ENCODE measurements at regions not wholly inside any gene's neighbourhood (a gene's known extent, or its start where the extent isn't known, plus 50 kb on each side); places are given as distances from the start of the nearest gene placed in this dataset.

GRCh38 chrX:125894947-125895346 is 271.1 kb downstream of the DCAF12L2 start:
- no peak for TF ChIP-seq CTCF (IDR thresholded peaks at IDR 0.05; ENCODE audit: poor library complexity, severe bottlenecking)
- no peaks in the 10 kb centered on the region for H3K36me3 ChIP-seq (ENCODE audit: low read depth)
- ATAC-seq (ENCODE audit: low read depth) (no peak), DNase-seq (ENCODE audit: low spot score) (no peak)
- no peak overlapping the region for H3K27ac ChIP-seq (ENCODE audit: poor library complexity, severe bottlenecking)
- H3K4me3 ChIP-seq (ENCODE audit: severe bottlenecking), result no peak overlapping the region
- H3K9me3 ChIP-seq (ENCODE audit: severe bottlenecking), result no peaks in the 10 kb centered on the region
- no peaks in the 10 kb centered on the region for H3K27me3 ChIP-seq (ENCODE audit: insufficient read depth, poor library complexity, severe bottlenecking)
- no peaks in the 10 kb centered on the region for H3K4me1 ChIP-seq (ENCODE audit: insufficient read depth, poor library complexity, severe bottlenecking)

- H3K4me1 ChIP-seq (ENCODE audit: insufficient read depth, poor library complexity, severe bottlenecking), result no peaks in the 10 kb centered on the region
- ATAC-seq (ENCODE audit: low read depth) (no peak), DNase-seq (ENCODE audit: low spot score) (no peak)
- no peaks in the 10 kb centered on the region for H3K9me3 ChIP-seq (ENCODE audit: severe bottlenecking)
- TF ChIP-seq CTCF (IDR thresholded peaks at IDR 0.05; ENCODE audit: poor library complexity, severe bottlenecking), result no peak
- no peak overlapping the region for H3K4me3 ChIP-seq (ENCODE audit: severe bottlenecking)
- H3K27me3 ChIP-seq (ENCODE audit: insufficient read depth, poor library complexity, severe bottlenecking), result no peaks in the 10 kb centered on the region
- H3K27ac ChIP-seq (ENCODE audit: poor library complexity, severe bottlenecking), result no peak overlapping the region
- H3K36me3 ChIP-seq (ENCODE audit: low read depth), result no peaks in the 10 kb centered on the region
These were observed 270.6 kb downstream of the DCAF12L2 start for GRCh38 chrX:125895518-125895917.

GRCh38 chrX:125926295-125926694 is 239.8 kb downstream of the DCAF12L2 start:
- Histone ChIP-seq H3K9me3 (ENCODE audit: severe bottlenecking) (no peaks in the 10 kb centered on the region), H3K27me3 (ENCODE audit: insufficient read depth, poor library complexity, severe bottlenecking) (no peaks in the 10 kb centered on the region), H3K4me3 (ENCODE audit: severe bottlenecking) (no peak overlapping the region), H3K36me3 (ENCODE audit: low read depth) (no peaks in the 10 kb centered on the region), H3K4me1 (ENCODE audit: insufficient read depth, poor library complexity, severe bottlenecking) (no peaks in the 10 kb centered on the region), H3K27ac (ENCODE audit: poor library complexity, severe bottlenecking) (no peak overlapping the region)
- DNase-seq (ENCODE audit: low spot score), result no peak
- TF ChIP-seq CTCF (IDR thresholded peaks at IDR 0.05; ENCODE audit: poor library complexity, severe bottlenecking), result no peak
- ATAC-seq (ENCODE audit: low read depth), result no peak

GRCh38 chrX:125940985-125941384 is 225.1 kb downstream of the DCAF12L2 start:
- H3K27ac ChIP-seq (ENCODE audit: poor library complexity, severe bottlenecking), result no peak overlapping the region
- TF ChIP-seq CTCF (IDR thresholded peaks at IDR 0.05; ENCODE audit: poor library complexity, severe bottlenecking), result no peak
- no peaks in the 10 kb centered on the region for H3K4me1 ChIP-seq (ENCODE audit: insufficient read depth, poor library complexity, severe bottlenecking)
- ATAC-seq (ENCODE audit: low read depth), result no peak
- H3K27me3 ChIP-seq (ENCODE audit: insufficient read depth, poor library complexity, severe bottlenecking), result no peaks in the 10 kb centered on the region
- no peaks in the 10 kb centered on the region for H3K36me3 ChIP-seq (ENCODE audit: low read depth)
- H3K4me3 ChIP-seq (ENCODE audit: severe bottlenecking), result no peak overlapping the region
- H3K9me3 ChIP-seq (ENCODE audit: severe bottlenecking), result no peaks in the 10 kb centered on the region
- DNase-seq (ENCODE audit: low spot score), result no peak

GRCh38 chrX:125947501-125947900 is 218.6 kb downstream of the DCAF12L2 start:
- Histone ChIP-seq H3K9me3 (ENCODE audit: severe bottlenecking) (no peaks in the 10 kb centered on the region), H3K27me3 (ENCODE audit: insufficient read depth, poor library complexity, severe bottlenecking) (no peaks in the 10 kb centered on the region), H3K27ac (ENCODE audit: poor library complexity, severe bottlenecking) (peak overlapping the region; percentile 31), H3K4me1 (ENCODE audit: insufficient read depth, poor library complexity, severe bottlenecking) (no peaks in the 10 kb centered on the region), H3K4me3 (ENCODE audit: severe bottlenecking) (no peak overlapping the region), H3K36me3 (ENCODE audit: low read depth) (no peaks in the 10 kb centered on the region)
- ATAC-seq (ENCODE audit: low read depth) (peak; percentile 68; the same call in 2 of the 3 replicates), DNase-seq (ENCODE audit: low spot score) (no peak)
- no peak for TF ChIP-seq CTCF (IDR thresholded peaks at IDR 0.05; ENCODE audit: poor library complexity, severe bottlenecking)

All from RWPE2 (cell line).